H9 (cell line): ENCODE measurements at regions not wholly inside any gene's neighbourhood (a gene's known extent, or its start where the extent isn't known, plus 50 kb on each side); places are given as distances from the start of the nearest gene placed in this dataset.

Experiments
- DNase-seq: peaks from one replicate; pipeline ENCODE4 v3.0.0-alpha.2; 2017
- H2AFZ ChIP-seq: one replicate; pipeline ENCODE4 v1.6.1; 2013; ENCODE audit warnings: mild to moderate bottlenecking, low read length, control low read depth, moderate library complexity
- H2AK5ac ChIP-seq: 2 replicates; pipeline ENCODE4 v1.6.1; 2013; ENCODE audit warnings: low read length, control low read depth, mixed read lengths; ENCODE audit not compliant: insufficient read length
- H2BK120ac ChIP-seq: one replicate; pipeline ENCODE4 v1.6.1; 2013; ENCODE audit warnings: low read depth, mild to moderate bottlenecking, low read length, control low read depth, inconsistent platforms; ENCODE audit not compliant: poor library complexity, severe bottlenecking
- H2BK12ac ChIP-seq: 2 replicates; pipeline ENCODE4 v1.6.1; 2013; ENCODE audit warnings: low read length, control low read depth, mixed read lengths, low read depth; ENCODE audit not compliant: insufficient read length
- H2BK15ac ChIP-seq: 2 replicates; pipeline ENCODE4 v1.6.1; 2013; ENCODE audit warnings: low read depth, low read length, control low read depth
- H2BK20ac ChIP-seq: one replicate; pipeline ENCODE4 v1.6.1; 2013; ENCODE audit warnings: low read depth, mild to moderate bottlenecking, low read length, control low read depth, inconsistent platforms; ENCODE audit not compliant: poor library complexity, severe bottlenecking
- H2BK5ac ChIP-seq: 2 replicates; pipeline ENCODE4 v1.6.1; 2013; ENCODE audit warnings: low read length, control low read depth, mixed read lengths; ENCODE audit not compliant: insufficient read length
- H3K14ac ChIP-seq: 2 replicates; pipeline ENCODE4 v1.6.1; 2013; ENCODE audit warnings: low read length, control low read depth; ENCODE audit not compliant: insufficient read depth
- H3K18ac ChIP-seq: 2 replicates; pipeline ENCODE4 v1.6.1; 2013; ENCODE audit warnings: low read depth, mild to moderate bottlenecking, mixed read lengths, low read length, control low read depth; ENCODE audit not compliant: insufficient read length
- H3K23ac ChIP-seq: 2 replicates; pipeline ENCODE4 v1.6.1; 2013; ENCODE audit warnings: low read length, control low read depth, mixed read lengths, low read depth; ENCODE audit not compliant: insufficient read length
- H3K23me2 ChIP-seq: 2 replicates; pipeline ENCODE4 v1.6.1; 2013; ENCODE audit warnings: low read depth, mild to moderate bottlenecking, mixed read lengths, low read length, control low read depth; ENCODE audit not compliant: insufficient read length, poor library complexity, severe bottlenecking
- H3K27ac ChIP-seq: 2 replicates; pipeline ENCODE4 v1.5.1; 2013; ENCODE audit warnings: low read length, control low read depth, mixed read lengths, low read depth; ENCODE audit not compliant: insufficient read length
- H3K27me3 ChIP-seq: 2 replicates; pipeline ENCODE4 v1.6.1; 2013; ENCODE audit warnings: low read length, control low read depth, inconsistent platforms; ENCODE audit not compliant: insufficient read depth
- H3K4ac ChIP-seq: 2 replicates; pipeline ENCODE4 v1.6.1; 2013; ENCODE audit warnings: low read depth, mild to moderate bottlenecking, control low read depth, inconsistent platforms, low read length, moderate library complexity
- H3K4me1 ChIP-seq: 2 replicates; pipeline ENCODE4 v1.6.1; 2013; ENCODE audit warnings: low read length, control low read depth, inconsistent platforms; ENCODE audit not compliant: insufficient read depth
- H3K4me2 ChIP-seq: 2 replicates; pipeline ENCODE4 v1.6.1; 2013; ENCODE audit warnings: low read length, control low read depth, mixed read lengths; ENCODE audit not compliant: insufficient read length, insufficient read depth
- H3K56ac ChIP-seq: 2 replicates; pipeline ENCODE4 v1.6.1; 2013; ENCODE audit warnings: low read depth, mild to moderate bottlenecking, mixed read lengths, low read length, control low read depth; ENCODE audit not compliant: insufficient read length
- H3K79me1 ChIP-seq: 2 replicates; pipeline ENCODE4 v1.6.1; 2013; ENCODE audit warnings: low read depth, mild to moderate bottlenecking, moderate library complexity, low read length, control low read depth, inconsistent platforms; ENCODE audit not compliant: insufficient read depth, poor library complexity, severe bottlenecking
- H3K79me2 ChIP-seq: 2 replicates; pipeline ENCODE4 v1.6.1; 2013; ENCODE audit warnings: low read length, control low read depth, inconsistent platforms; ENCODE audit not compliant: insufficient read depth
- H3K9ac ChIP-seq: 2 replicates; pipeline ENCODE4 v1.6.1; 2013; ENCODE audit warnings: low read length, control low read depth, mixed read lengths; ENCODE audit not compliant: insufficient read length; ENCODE audit errors: extremely low read depth
- H3K9me3 ChIP-seq: one replicate; pipeline ENCODE4 v1.6.1; 2013; ENCODE audit warnings: low read depth, low read length, inconsistent platforms; ENCODE audit not compliant: control insufficient read depth
- H3T11ph ChIP-seq: one replicate; pipeline ENCODE4 v1.6.1; 2013; ENCODE audit warnings: mild to moderate bottlenecking, low read length, control low read depth, inconsistent platforms
- H4K20me1 ChIP-seq: one replicate; pipeline ENCODE4 v1.6.1; 2013; ENCODE audit not compliant: control insufficient read depth, insufficient read length, insufficient read depth
- H4K5ac ChIP-seq: 2 replicates; pipeline ENCODE4 v1.6.1; 2013; ENCODE audit warnings: low read depth, mild to moderate bottlenecking, mixed read lengths, low read length, control low read depth; ENCODE audit not compliant: insufficient read length
- H4K8ac ChIP-seq: replicated peaks from 2 replicates; pipeline ENCODE4 v1.6.1; 2013; ENCODE audit warnings: low read length, control low read depth, mixed read lengths, low read depth; ENCODE audit not compliant: insufficient read length
- H4K91ac ChIP-seq: 2 replicates; pipeline ENCODE4 v1.6.1; 2013; ENCODE audit warnings: low read depth, mild to moderate bottlenecking, moderate library complexity, mixed read lengths, low read length, control low read depth; ENCODE audit not compliant: insufficient read length
- H3K27ac Mint-ChIP-seq, 3 experiments: 2 replicates in 2 of 3; 3 replicates in 1 of 3; pipeline ENCODE4 v1.8.0; 2020 to 2021; ENCODE audit warnings: mixed read lengths in 3 of 3, mild to moderate bottlenecking in 1 of 3, moderate library complexity in 1 of 3
- H3K27me3 Mint-ChIP-seq: 2 replicates; pipeline ENCODE4 v1.8.0; 2021; ENCODE audit warnings: low read depth, mild to moderate bottlenecking, moderate library complexity, mixed read lengths
- H3K36me3 Mint-ChIP-seq, 3 experiments: 2 replicates in 2 of 3; 3 replicates in 1 of 3; pipeline ENCODE4 v1.8.0; 2020 to 2021; ENCODE audit warnings: low read depth in 3 of 3, mixed read lengths in 3 of 3; ENCODE audit not compliant: insufficient read depth in 1 of 3
- H3K4me1 Mint-ChIP-seq, 2 experiments: 2 replicates each; pipeline ENCODE4 v1.8.0; 2020; ENCODE audit warnings: mixed read lengths in 2 of 2
- H3K4me3 Mint-ChIP-seq, 2 experiments: 2 replicates in 1 of 2; 3 replicates in 1 of 2; pipeline ENCODE4 v1.8.0; 2020 to 2021; ENCODE audit warnings: mild to moderate bottlenecking in 2 of 2, mixed read lengths in 2 of 2, moderate library complexity in 1 of 2
- H3K9me3 Mint-ChIP-seq, 2 experiments: 2 replicates in 1 of 2; 3 replicates in 1 of 2; pipeline ENCODE4 v1.8.0; 2020; ENCODE audit warnings: mild to moderate bottlenecking in 2 of 2, mixed read lengths in 2 of 2, moderate library complexity in 1 of 2
- CTCF ChIP-seq: fragments of 200-600 bp; sonication (generic); conservative IDR thresholded peaks from 3 replicates; pipeline ENCODE4 v1.8.0; 2021; ENCODE audit warnings: antibody characterized with exemption, mild to moderate bottlenecking
- WGBS: extraction: QIAGEN DNeasy Blood & Tissue Kit; methylation state at CpG from one replicate; pipeline ENCODE4 v1.1.7; 2013; ENCODE audit warnings: missing lambda C conversion rate, low lambda C conversion rate, mixed read lengths; ENCODE audit not compliant: insufficient read length; ENCODE audit errors: extremely low coverage; 5-methylcytosine and 5-hydroxymethylcytosine counted together

- no peak overlapping the region for H3T11ph ChIP-seq
- H4K20me1 ChIP-seq = no peaks in the 10 kb centered on the region
- H3K23me2 ChIP-seq = no peaks in the 10 kb centered on the region
- no peak overlapping the region for H2AFZ ChIP-seq
- H3K4me1 ChIP-seq = no peaks in the 10 kb centered on the region
- no peak for DNase-seq
- no peak overlapping the region for H2AK5ac ChIP-seq
- H3K9ac ChIP-seq = no peak overlapping the region
- no peaks in the 10 kb centered on the region for H3K9me3 Mint-ChIP-seq
- H3K4me1 Mint-ChIP-seq = no peaks in the 10 kb centered on the region
- H3K14ac ChIP-seq = no peak overlapping the region
- H3K27ac ChIP-seq = no peak overlapping the region
- H3K9me3 ChIP-seq = no peaks in the 10 kb centered on the region
- H3K56ac ChIP-seq = no peak overlapping the region
- TF ChIP-seq CTCF = no peak
- no peaks in the 10 kb centered on the region for H3K27me3 ChIP-seq
- H2BK12ac ChIP-seq = no peak overlapping the region
- no peak overlapping the region for H4K5ac ChIP-seq
- no peak overlapping the region for H2BK120ac ChIP-seq
- no peak overlapping the region for H3K4me2 ChIP-seq
- H4K8ac ChIP-seq = no peak overlapping the region
- no peak overlapping the region for H3K18ac ChIP-seq
- H3K4ac ChIP-seq = no peak overlapping the region
- no peaks in the 10 kb centered on the region for H3K36me3 Mint-ChIP-seq
- no peak overlapping the region for H2BK20ac ChIP-seq
- WGBS = no CpG with 5 or more reads among the region's 3 CpGs
- H2BK15ac ChIP-seq = no peak overlapping the region
- no peak overlapping the region for H4K91ac ChIP-seq
- no peaks in the 10 kb centered on the region for H3K79me2 ChIP-seq
- H3K4me3 Mint-ChIP-seq = no peak overlapping the region
- no peaks in the 10 kb centered on the region for H3K27me3 Mint-ChIP-seq
- no peaks in the 10 kb centered on the region for H3K79me1 ChIP-seq
- H3K27ac Mint-ChIP-seq = no peak overlapping the region; a peak in 1 of 7 replicates
- H2BK5ac ChIP-seq = no peak overlapping the region
- H3K23ac ChIP-seq = no peak overlapping the region
Observed at GRCh38 chr17:55620023-55620422, 102.6 kb downstream of the TMEM100 start.
